ENCODE measurements at regions not wholly inside any gene's neighbourhood (a gene's known extent, or its start where the extent isn't known, plus 50 kb on each side); places are given as distances from the start of the nearest gene placed in this dataset.

DNA sequence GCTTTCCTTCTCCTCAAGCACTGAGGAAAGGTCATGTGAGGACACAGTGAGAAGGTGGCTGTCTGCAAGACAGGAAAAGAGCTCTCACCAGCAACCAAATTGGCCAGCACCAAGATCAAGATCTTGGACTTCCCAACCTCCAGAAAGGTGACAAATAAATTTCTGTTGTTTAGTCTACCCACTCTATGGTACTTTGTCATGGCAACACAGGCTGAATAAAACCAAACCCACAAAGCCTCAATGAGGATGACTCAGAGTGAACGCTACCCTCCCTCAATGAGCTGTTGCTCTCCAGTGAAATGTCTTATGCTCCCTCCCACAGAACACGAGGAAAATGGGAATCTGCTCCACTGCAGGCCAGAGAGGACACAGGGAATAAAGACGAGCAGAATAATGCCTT, 244.1 kb downstream of the RAB28 start:
- TF ChIP-seq, protein P1, sequence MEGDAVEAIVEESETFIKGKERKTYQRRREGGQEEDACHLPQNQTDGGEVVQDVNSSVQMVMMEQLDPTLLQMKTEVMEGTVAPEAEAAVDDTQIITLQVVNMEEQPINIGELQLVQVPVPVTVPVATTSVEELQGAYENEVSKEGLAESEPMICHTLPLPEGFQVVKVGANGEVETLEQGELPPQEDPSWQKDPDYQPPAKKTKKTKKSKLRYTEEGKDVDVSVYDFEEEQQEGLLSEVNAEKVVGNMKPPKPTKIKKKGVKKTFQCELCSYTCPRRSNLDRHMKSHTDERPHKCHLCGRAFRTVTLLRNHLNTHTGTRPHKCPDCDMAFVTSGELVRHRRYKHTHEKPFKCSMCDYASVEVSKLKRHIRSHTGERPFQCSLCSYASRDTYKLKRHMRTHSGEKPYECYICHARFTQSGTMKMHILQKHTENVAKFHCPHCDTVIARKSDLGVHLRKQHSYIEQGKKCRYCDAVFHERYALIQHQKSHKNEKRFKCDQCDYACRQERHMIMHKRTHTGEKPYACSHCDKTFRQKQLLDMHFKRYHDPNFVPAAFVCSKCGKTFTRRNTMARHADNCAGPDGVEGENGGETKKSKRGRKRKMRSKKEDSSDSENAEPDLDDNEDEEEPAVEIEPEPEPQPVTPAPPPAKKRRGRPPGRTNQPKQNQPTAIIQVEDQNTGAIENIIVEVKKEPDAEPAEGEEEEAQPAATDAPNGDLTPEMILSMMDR (IDR thresholded peaks at IDR 0.05), result no peak
- H3K4me3 ChIP-seq, result no peak overlapping the region
- DNase-seq (ENCODE audit: low spot score), result no peak
- H3K27ac ChIP-seq, result no peak overlapping the region

DNA sequence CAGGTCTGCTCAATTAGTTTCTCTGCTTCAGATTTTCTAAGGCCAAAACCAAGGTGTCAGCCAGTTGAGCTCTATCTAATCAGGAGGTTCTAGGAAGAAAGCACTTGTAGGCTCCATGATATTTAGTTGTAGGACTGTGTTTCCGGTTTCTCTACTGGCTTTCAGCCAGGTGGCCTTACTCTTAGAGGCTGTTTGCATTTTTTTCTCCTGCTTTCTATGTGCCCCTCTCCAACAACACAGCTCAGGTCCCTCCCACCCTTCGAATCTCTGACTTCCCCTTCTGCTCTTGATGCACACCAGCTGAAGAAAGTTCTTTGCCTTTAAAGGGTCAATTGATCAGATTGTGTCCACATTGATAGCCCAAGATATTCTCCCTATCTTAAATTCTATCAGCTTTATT, 245.2 kb downstream of the RAB28 start:
- no peak overlapping the region for H3K4me3 ChIP-seq
- TF ChIP-seq, protein P1 (IDR thresholded peaks at IDR 0.05), result no peak
- no peak overlapping the region for H3K27ac ChIP-seq
- no peak for DNase-seq (ENCODE audit: low spot score)

DNA sequence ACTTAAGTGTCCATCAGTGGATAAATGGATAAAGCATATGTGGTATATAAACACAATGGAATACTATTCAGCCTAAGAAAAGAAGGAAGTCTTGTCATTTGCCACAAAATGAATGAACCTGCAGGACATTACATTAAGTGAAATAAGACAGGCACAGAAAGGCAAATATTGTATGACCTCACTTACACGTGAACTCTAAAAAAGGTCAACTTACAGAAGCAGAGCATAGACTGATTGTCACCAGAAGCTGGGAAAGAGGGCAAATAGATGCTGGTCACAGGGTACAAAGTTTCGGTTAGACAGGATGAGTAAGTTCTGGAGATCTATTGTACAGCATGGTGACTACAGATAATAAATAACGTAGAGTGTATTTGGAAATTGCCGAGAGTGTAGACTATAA, 247.7 kb downstream of the RAB28 start:
- Histone ChIP-seq H3K4me3 (no peak overlapping the region), H3K27ac (no peak overlapping the region)
- no peak for DNase-seq (ENCODE audit: low spot score)
- TF ChIP-seq, protein P1 (IDR thresholded peaks at IDR 0.05), result no peak

DNA sequence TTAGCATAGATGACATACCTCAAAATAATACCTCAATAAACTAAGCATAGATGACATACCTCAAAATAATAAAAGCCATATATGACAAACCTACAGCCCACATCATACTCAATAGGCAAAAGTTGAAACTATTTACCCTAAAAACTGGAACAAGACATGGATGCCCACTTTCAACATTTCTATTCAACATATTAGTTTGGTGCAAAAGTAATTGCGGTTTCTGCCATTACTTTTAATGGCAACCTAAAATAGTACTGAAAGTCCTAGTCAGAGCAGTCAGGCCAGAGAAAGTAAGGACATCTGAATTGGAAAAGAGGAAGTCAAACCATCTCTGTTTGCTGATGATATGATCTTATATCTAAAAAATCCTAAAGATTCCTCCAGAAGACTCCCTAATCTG, 250.4 kb downstream of the RAB28 start:
- no peak for DNase-seq (ENCODE audit: low spot score)
- H3K4me3 ChIP-seq, result no peak overlapping the region
- H3K27ac ChIP-seq, result no peak overlapping the region
- TF ChIP-seq, protein P1 (IDR thresholded peaks at IDR 0.05), result no peak

DNA sequence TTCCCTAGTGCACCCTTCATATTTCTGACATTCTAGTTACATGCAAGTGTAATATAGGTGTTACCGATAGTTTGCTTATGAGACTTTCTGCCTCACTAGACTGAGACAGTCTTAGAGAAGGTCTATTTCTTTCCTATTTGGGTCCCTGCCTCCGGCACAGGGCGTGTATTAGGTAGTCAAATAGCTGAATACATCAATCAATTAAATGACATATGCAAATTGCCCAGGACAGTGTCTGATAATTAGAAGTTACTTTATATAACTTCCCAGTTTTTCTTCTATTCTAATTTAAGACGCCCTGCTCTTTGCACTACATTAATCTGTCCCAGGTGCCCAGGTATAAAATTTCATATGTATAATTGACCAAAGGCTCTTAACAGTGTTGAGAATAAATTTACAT, 264.2 kb downstream of the RAB28 start:
- DNase-seq (ENCODE audit: low spot score), result no peak
- no peak overlapping the region for H3K4me3 ChIP-seq
- no peak overlapping the region for H3K27ac ChIP-seq
- TF ChIP-seq, protein P1 (IDR thresholded peaks at IDR 0.05), result no peak

DNA sequence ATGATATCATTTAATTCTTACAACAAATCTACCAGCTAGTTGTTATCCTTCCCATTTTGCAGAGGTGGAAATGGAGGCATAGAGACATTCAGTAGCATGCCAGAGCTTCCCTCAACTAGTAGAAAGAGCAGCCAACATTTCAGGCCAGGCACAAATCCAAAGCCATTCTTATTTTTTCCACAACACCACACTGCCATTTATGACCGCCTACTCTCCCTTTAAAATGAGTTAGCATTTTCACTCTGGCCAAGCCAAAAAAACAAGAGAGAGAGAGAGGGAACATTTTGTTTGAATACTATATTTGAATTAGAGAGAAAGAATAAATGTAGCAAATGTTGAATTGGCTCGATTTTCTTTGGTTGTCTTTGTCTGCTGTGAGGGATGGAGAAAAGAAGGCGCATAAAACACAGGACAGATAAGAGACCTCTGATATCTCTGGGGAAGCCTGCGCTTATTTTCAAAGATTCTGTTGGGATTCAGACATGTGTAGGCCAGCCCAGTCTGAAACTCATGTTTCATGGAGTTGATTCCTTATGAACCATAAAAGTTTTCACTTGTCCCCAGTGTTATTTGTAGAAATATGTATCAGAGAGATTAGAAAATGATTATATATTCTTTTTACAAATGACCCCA, 265.7 kb downstream of the RAB28 start:
- no peak for DNase-seq (ENCODE audit: low spot score)
- TF ChIP-seq, protein P1 (IDR thresholded peaks at IDR 0.05), result no peak
- Histone ChIP-seq H3K27ac (peak overlapping the region; percentile 6 to 50), H3K4me3 (no peak overlapping the region)

DNA sequence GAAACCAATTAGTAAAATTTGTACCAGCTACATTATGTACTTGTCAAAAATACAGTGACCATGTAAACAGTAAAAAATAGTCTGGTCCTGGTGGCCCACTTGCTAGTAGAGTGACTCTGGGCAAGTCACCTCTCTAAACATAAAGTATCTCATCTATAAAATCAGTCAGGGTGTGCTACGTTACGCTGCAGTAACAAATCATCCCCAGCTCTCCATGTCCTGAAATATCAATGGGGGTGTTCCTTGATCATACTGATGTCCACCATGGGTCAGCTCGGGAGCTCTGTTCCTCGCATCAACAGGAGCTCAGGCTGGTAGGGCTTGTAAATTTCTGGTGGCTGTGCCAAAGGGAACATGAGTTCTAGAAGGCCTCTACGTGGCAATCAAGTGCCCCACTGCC, 268.6 kb downstream of the RAB28 start:
- no peak for DNase-seq (ENCODE audit: low spot score)
- H3K4me3 ChIP-seq, result no peak overlapping the region
- TF ChIP-seq, protein P1 (IDR thresholded peaks at IDR 0.05), result no peak
- H3K27ac ChIP-seq, result no peak overlapping the region
